H54 (cell line): ENCODE measurements at regions not wholly inside any gene's neighbourhood (a gene's known extent, or its start where the extent isn't known, plus 50 kb on each side); places are given as distances from the start of the nearest gene placed in this dataset.
A peak's percentile ranks its signal among the peaks of the same experiment; 100 is the strongest.
"Not testable (repeated sequence)": the region's sequence is repeated elsewhere in the genome, so short reads cannot be mapped to it uniquely, and the experiment has no call there.

ENCODE experiments used
- DNase-seq: peaks from one replicate; pipeline ENCODE4 v3.0.0; 2011; ENCODE audit warnings: low spot score, mixed read lengths; ENCODE audit not compliant: insufficient read length
- FAIRE-seq: peaks from 3 replicates; lab custom pipeline; 2011; peaks lifted over from hg19 to GRCh38; lab: Jason Lieb, UNC
- POLR2A ChIP-seq: IDR thresholded peaks from 2 replicates; pipeline ENCODE4 v1.6.1; 2011; ENCODE audit warnings: low read depth, mild to moderate bottlenecking, low read length

GRCh38 chr3:193915099-193915498, 220.8 kb upstream of the HES1 start:
- FAIRE-seq (no peak), DNase-seq (no peak)
- no peak for TF ChIP-seq POLR2A

GRCh38 chr3:193915613-193916012, 220.3 kb upstream of the HES1 start:
- FAIRE-seq: no peak
- no peak for DNase-seq
- no peak for TF ChIP-seq POLR2A

GRCh38 chr3:193917158-193917557, 218.8 kb upstream of the HES1 start:
- TF ChIP-seq POLR2A: no peak
- FAIRE-seq: no peak
- no peak for DNase-seq

GRCh38 chr3:193921465-193921864, 214.5 kb upstream of the HES1 start:
- DNase-seq: no peak
- no peak for FAIRE-seq
- no peak for TF ChIP-seq POLR2A

- FAIRE-seq: no peak
- no peak for DNase-seq
- no peak for TF ChIP-seq POLR2A
Observed at GRCh38 chr3:193922034-193922774, 213.7 kb upstream of the HES1 start.

GRCh38 chr3:193923958-193924357, 212.0 kb upstream of the HES1 start:
- not testable (repeated sequence) for DNase-seq

GRCh38 chr3:193926071-193926470, 209.9 kb upstream of the HES1 start:
- FAIRE-seq, DNase-seq: not testable (repeated sequence)

More at GRCh38 chr3:193923958-193924357, 212.0 kb upstream of the HES1 start:
- FAIRE-seq: not testable (repeated sequence)

GRCh38 chr3:193927413-193928206, 208.3 kb upstream of the HES1 start:
- not testable (repeated sequence) for DNase-seq, FAIRE-seq

- no peak for TF ChIP-seq POLR2A
- DNase-seq (peak; percentile 56), FAIRE-seq (peak; percentile 70)
Observed at GRCh38 chr3:193928354-193929209, 207.4 kb upstream of the HES1 start.

GRCh38 chr3:193929373-193929772, 206.6 kb upstream of the HES1 start:
- FAIRE-seq: no peak
- TF ChIP-seq POLR2A: no peak
- no peak for DNase-seq

- FAIRE-seq (no peak), DNase-seq (no peak)
- no peak for TF ChIP-seq POLR2A
Observed at GRCh38 chr3:193929921-193930646, 205.9 kb upstream of the HES1 start.

GRCh38 chr3:193932136-193932535, 203.8 kb upstream of the HES1 start:
- no peak for TF ChIP-seq POLR2A
- no peak for FAIRE-seq
- DNase-seq: no peak

GRCh38 chr3:193932576-193932975, 203.4 kb upstream of the HES1 start:
- TF ChIP-seq POLR2A: no peak
- FAIRE-seq: no peak
- no peak for DNase-seq
